ENCODE measurements at regions not wholly inside any gene's neighbourhood (a gene's known extent, or its start where the extent isn't known, plus 50 kb on each side); places are given as distances from the start of the nearest gene placed in this dataset.

- no peak for TF ChIP-seq ZFP37 (CRISPR knock-in tag; IDR thresholded peaks at IDR 0.05; ENCODE audit: borderline replicate concordance)
- no peak for TF ChIP-seq ZXDC (CRISPR knock-in tag; IDR thresholded peaks at IDR 0.05)
- peak; percentile 93 for TF ChIP-seq ZSCAN25 (CRISPR knock-in tag; IDR thresholded peaks at IDR 0.05)
- TF ChIP-seq ZNF160 (CRISPR knock-in tag; IDR thresholded peaks at IDR 0.05), result no peak
- TF ChIP-seq ZNF326 (CRISPR knock-in tag; IDR thresholded peaks at IDR 0.05; ENCODE audit: borderline replicate concordance), result no peak
- TF ChIP-seq FIP1L1 (IDR thresholded peaks at IDR 0.05; ENCODE audit: borderline replicate concordance, insufficient read depth, low read depth, low read length), result no peak
- TF ChIP-seq ZBTB34 (CRISPR knock-in tag; IDR thresholded peaks at IDR 0.05), result no peak
- TF ChIP-seq SAFB2 (CRISPR knock-in tag; IDR thresholded peaks at IDR 0.05; ENCODE audit: borderline replicate concordance, low read depth), result 0 out of 2 replicates have a peak, but pooled peaks have one; percentile 44
- no peak for TF ChIP-seq MEF2D (CRISPR knock-in tag; IDR thresholded peaks at IDR 0.05)
- TF ChIP-seq DR1 (CRISPR knock-in tag; IDR thresholded peaks at IDR 0.05), result no peak
- no peak for TF ChIP-seq ZBTB39 (CRISPR knock-in tag; IDR thresholded peaks at IDR 0.05)
- no peak for TF ChIP-seq ZNF589 (CRISPR knock-in tag; conservative IDR thresholded peaks at IDR 0.05)
- TF ChIP-seq ZNF30 (CRISPR knock-in tag; IDR thresholded peaks at IDR 0.05), result no peak
- no peak for TF ChIP-seq ZNF83 (CRISPR knock-in tag; IDR thresholded peaks at IDR 0.05; ENCODE audit: borderline replicate concordance)
- peak; percentile 10; the same call in 1 of the 2 replicates for TF ChIP-seq PATZ1 (CRISPR knock-in tag; IDR thresholded peaks at IDR 0.05)
- TF ChIP-seq ZBTB10 (CRISPR knock-in tag; IDR thresholded peaks at IDR 0.05; ENCODE audit: borderline replicate concordance), result no peak
- TF ChIP-seq ZNF484 (CRISPR knock-in tag; IDR thresholded peaks at IDR 0.05; ENCODE audit: borderline replicate concordance, low read depth), result no peak
These were observed 111.3 kb upstream of the LNX1 start (continued) for GRCh38 chr4:53702334-53703266.
